ENCODE measurements at regions not wholly inside any gene's neighbourhood (a gene's known extent, or its start where the extent isn't known, plus 50 kb on each side); places are given as distances from the start of the nearest gene placed in this dataset.
"Not testable (repeated sequence)": the region's sequence is repeated elsewhere in the genome, so short reads cannot be mapped to it uniquely, and the experiment has no call there.

- peak; percentile 24; the same call in 2 of the 3 replicates for ATAC-seq
- TF ChIP-seq CSDC2 (CRISPR knock-in tag; IDR thresholded peaks at IDR 0.05): no peak
- TF ChIP-seq ZNF70 (CRISPR knock-in tag; IDR thresholded peaks at IDR 0.05): no peak
- TF ChIP-seq ZFP30 (CRISPR knock-in tag; IDR thresholded peaks at IDR 0.05): no peak
- no peak for TF ChIP-seq TOX (CRISPR knock-in tag; IDR thresholded peaks at IDR 0.05; ENCODE audit: borderline replicate concordance)
- TF ChIP-seq ESRRG (CRISPR knock-in tag; IDR thresholded peaks at IDR 0.05): no peak
- TF ChIP-seq PATZ1 (CRISPR knock-in tag; IDR thresholded peaks at IDR 0.05; ENCODE audit: borderline replicate concordance): no peak
- TF ChIP-seq ISL1 (CRISPR knock-in tag; IDR thresholded peaks at IDR 0.05): no peak
- TF ChIP-seq TCF4 (CRISPR knock-in tag; IDR thresholded peaks at IDR 0.05; ENCODE audit: borderline replicate concordance): no peak
- no peak for TF ChIP-seq ZFP3 (CRISPR knock-in tag; IDR thresholded peaks at IDR 0.05)
- TF ChIP-seq RARB (CRISPR knock-in tag; IDR thresholded peaks at IDR 0.05): no peak
- TF ChIP-seq CREB5 (CRISPR knock-in tag; IDR thresholded peaks at IDR 0.05; ENCODE audit: low read depth): no peak
- TF ChIP-seq OSR1 (CRISPR knock-in tag; IDR thresholded peaks at IDR 0.05): no peak
- no peak for TF ChIP-seq GLIS3 (CRISPR knock-in tag; IDR thresholded peaks at IDR 0.05)
- TF ChIP-seq ZC3H10 (CRISPR knock-in tag; IDR thresholded peaks at IDR 0.05): no peak
Measured at GRCh38 chr11:87719326-87720073, 455.7 kb downstream of the RAB38 start.

- TF ChIP-seq CSRNP3 (CRISPR knock-in tag; IDR thresholded peaks at IDR 0.05) (no peak), ZNF565 (CRISPR knock-in tag; conservative IDR thresholded peaks at IDR 0.05; ENCODE audit: low read depth) (no peak), POU6F1 (CRISPR knock-in tag; IDR thresholded peaks at IDR 0.05; ENCODE audit: borderline replicate concordance, low read depth) (no peak), ZFP30 (CRISPR knock-in tag; IDR thresholded peaks at IDR 0.05) (no peak), ZFP3 (CRISPR knock-in tag; IDR thresholded peaks at IDR 0.05) (no peak), ISL1 (CRISPR knock-in tag; IDR thresholded peaks at IDR 0.05) (no peak), TOX (CRISPR knock-in tag; IDR thresholded peaks at IDR 0.05; ENCODE audit: borderline replicate concordance) (no peak), GLIS3 (CRISPR knock-in tag; IDR thresholded peaks at IDR 0.05) (no peak), ESRRG (CRISPR knock-in tag; IDR thresholded peaks at IDR 0.05) (no peak), ZNF70 (CRISPR knock-in tag; IDR thresholded peaks at IDR 0.05) (no peak), PPARA (CRISPR knock-in tag; IDR thresholded peaks at IDR 0.05; ENCODE audit: borderline replicate concordance) (no peak), ZNF8 (CRISPR knock-in tag; IDR thresholded peaks at IDR 0.05) (no peak), CSDC2 (CRISPR knock-in tag; IDR thresholded peaks at IDR 0.05) (no peak), PATZ1 (CRISPR knock-in tag; IDR thresholded peaks at IDR 0.05; ENCODE audit: borderline replicate concordance) (no peak), TCF4 (CRISPR knock-in tag; IDR thresholded peaks at IDR 0.05; ENCODE audit: borderline replicate concordance) (no peak), ZC3H10 (CRISPR knock-in tag; IDR thresholded peaks at IDR 0.05) (no peak)
- no peak for ATAC-seq
Measured at GRCh38 chr11:87712802-87713202, 462.4 kb downstream of the RAB38 start.

GRCh38 chr11:87712391-87712790 lies 462.9 kb downstream of the RAB38 start:
- ATAC-seq: no peak
- TF ChIP-seq PPARA (CRISPR knock-in tag; IDR thresholded peaks at IDR 0.05; ENCODE audit: borderline replicate concordance) (no peak), ZFP3 (CRISPR knock-in tag; IDR thresholded peaks at IDR 0.05) (no peak), ZC3H10 (CRISPR knock-in tag; IDR thresholded peaks at IDR 0.05) (no peak), PATZ1 (CRISPR knock-in tag; IDR thresholded peaks at IDR 0.05; ENCODE audit: borderline replicate concordance) (no peak), SNAI2 (CRISPR knock-in tag; IDR thresholded peaks at IDR 0.05) (no peak), CSDC2 (CRISPR knock-in tag; IDR thresholded peaks at IDR 0.05) (no peak), ZFP30 (CRISPR knock-in tag; IDR thresholded peaks at IDR 0.05) (no peak), GLIS3 (CRISPR knock-in tag; IDR thresholded peaks at IDR 0.05) (no peak), TSHZ2 (CRISPR knock-in tag; IDR thresholded peaks at IDR 0.05) (no peak), RARB (CRISPR knock-in tag; IDR thresholded peaks at IDR 0.05) (no peak), ARNTL (CRISPR knock-in tag; IDR thresholded peaks at IDR 0.05; ENCODE audit: borderline replicate concordance, low read depth) (no peak)

GRCh38 chr11:87703589-87703988 lies 471.7 kb downstream of the RAB38 start:
- ATAC-seq: not testable (repeated sequence)
